ENCODE measurements at regions not wholly inside any gene's neighbourhood (a gene's known extent, or its start where the extent isn't known, plus 50 kb on each side); places are given as distances from the start of the nearest gene placed in this dataset.

DNA sequence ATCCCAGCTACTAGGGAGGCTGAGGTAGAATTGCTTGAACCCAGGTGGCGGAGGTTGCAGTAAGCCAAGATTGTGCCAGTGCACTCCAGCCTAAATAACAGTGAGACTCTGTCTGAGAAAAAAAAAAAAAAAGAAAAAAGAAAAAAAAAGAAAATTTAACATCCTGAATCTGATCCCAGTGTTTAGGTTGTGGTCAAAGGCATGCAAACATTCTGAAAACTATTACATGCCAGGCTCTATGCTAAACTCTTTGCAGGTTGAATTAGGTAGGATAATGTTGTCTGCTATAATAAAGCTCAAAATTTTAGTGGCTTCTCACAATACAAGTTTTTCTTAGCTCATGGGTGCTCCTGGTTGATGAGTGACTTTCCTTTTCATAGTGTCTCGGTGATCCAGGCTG lies 367.4 kb downstream of the PSAT1 start:
- no peak for TF ChIP-seq CTCF (conservative IDR thresholded peaks at IDR 0.05 in 1 of 2, IDR thresholded peaks at IDR 0.05 in 1 of 2; ENCODE audit: low read depth in 1 of 2, low read length in 2 of 2)
- no peak for TF ChIP-seq EZH2 (IDR thresholded peaks at IDR 0.05; ENCODE audit: low read length, missing control alignments)
